Esophagus squamous epithelium (tissue), 4 donors: ENCODE measurements at regions not wholly inside any gene's neighbourhood (a gene's known extent, or its start where the extent isn't known, plus 50 kb on each side); places are given as distances from the start of the nearest gene placed in this dataset.

Experiments
- CTCF ChIP-seq, 6 experiments: fragments of 450-650 bp in 4 of 6; fragments of 200-600 bp in 2 of 6; sonication (generic) in 2 of 6; IDR thresholded peaks; one replicate each; pipeline ENCODE4 v1.5.1; 2016 to 2019; ENCODE audit warnings: antibody characterized with exemption in 6 of 6, mild to moderate bottlenecking in 4 of 6, moderate library complexity in 4 of 6
- POLR2A ChIP-seq, 4 donors: fragments of 450-650 bp; IDR thresholded peaks; one replicate each; pipeline ENCODE4 v1.6.1; 2017; ENCODE audit warnings: antibody characterized with exemption in 4 of 4, mild to moderate bottlenecking in 4 of 4, moderate library complexity in 3 of 4

GRCh38 chr6:105925706-105926105 lies 160.4 kb upstream of the PRDM1 start:
- TF ChIP-seq CTCF (IDR thresholded peaks at IDR 0.05) (no peak), POLR2A (IDR thresholded peaks at IDR 0.05) (no peak)
